Mammary epithelial cell (primary cell): ENCODE measurements at regions not wholly inside any gene's neighbourhood (a gene's known extent, or its start where the extent isn't known, plus 50 kb on each side); places are given as distances from the start of the nearest gene placed in this dataset.

Experiments used
- EZH2 ChIP-seq: IDR thresholded peaks from 2 replicates; pipeline ENCODE4 v1.6.1; 2012; ENCODE audit warnings: low read length, inconsistent platforms, borderline replicate concordance
- TF ChIP-seq, protein P1 (sequence below), 2 donors: IDR thresholded peaks in 1 of 2; conservative IDR thresholded peaks in 1 of 2; 2 replicates each; pipeline ENCODE4 v1.5.1; 2011 to 2012; ENCODE audit warnings: inconsistent platforms in 2 of 2, low read length in 2 of 2, mild to moderate bottlenecking in 2 of 2, control low read depth in 1 of 2, low read depth in 1 of 2; ENCODE audit not compliant: insufficient read depth in 1 of 2; ENCODE audit errors: extremely low read depth in 1 of 2

DNA sequence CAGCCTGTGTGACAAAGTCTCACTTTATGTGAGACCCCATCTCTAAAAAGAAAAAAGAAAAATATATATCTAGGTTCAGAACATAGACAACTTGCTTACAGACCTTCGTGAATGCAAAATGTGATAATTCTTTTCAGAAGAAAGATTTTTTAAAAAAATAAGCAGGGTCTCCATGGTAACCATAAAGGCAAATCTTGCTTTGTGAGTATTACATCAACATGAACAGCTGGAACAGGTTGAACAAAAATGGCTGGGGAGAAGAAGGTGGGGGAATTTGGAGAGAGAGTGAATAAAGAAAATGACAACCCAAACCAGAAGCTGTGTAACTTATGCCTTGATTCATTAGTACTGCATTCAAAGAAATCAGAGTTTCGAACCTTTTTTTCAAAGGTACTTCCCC is 125.2 kb upstream of the RAP2B start:
- TF ChIP-seq, protein P1, sequence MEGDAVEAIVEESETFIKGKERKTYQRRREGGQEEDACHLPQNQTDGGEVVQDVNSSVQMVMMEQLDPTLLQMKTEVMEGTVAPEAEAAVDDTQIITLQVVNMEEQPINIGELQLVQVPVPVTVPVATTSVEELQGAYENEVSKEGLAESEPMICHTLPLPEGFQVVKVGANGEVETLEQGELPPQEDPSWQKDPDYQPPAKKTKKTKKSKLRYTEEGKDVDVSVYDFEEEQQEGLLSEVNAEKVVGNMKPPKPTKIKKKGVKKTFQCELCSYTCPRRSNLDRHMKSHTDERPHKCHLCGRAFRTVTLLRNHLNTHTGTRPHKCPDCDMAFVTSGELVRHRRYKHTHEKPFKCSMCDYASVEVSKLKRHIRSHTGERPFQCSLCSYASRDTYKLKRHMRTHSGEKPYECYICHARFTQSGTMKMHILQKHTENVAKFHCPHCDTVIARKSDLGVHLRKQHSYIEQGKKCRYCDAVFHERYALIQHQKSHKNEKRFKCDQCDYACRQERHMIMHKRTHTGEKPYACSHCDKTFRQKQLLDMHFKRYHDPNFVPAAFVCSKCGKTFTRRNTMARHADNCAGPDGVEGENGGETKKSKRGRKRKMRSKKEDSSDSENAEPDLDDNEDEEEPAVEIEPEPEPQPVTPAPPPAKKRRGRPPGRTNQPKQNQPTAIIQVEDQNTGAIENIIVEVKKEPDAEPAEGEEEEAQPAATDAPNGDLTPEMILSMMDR (conservative IDR thresholded peaks at IDR 0.05 in 1 of 2, IDR thresholded peaks at IDR 0.05 in 1 of 2; ENCODE audit: extremely low read depth in 1 of 2, insufficient read depth in 1 of 2, low read depth in 1 of 2, low read length in 2 of 2) = no peak
- no peak for TF ChIP-seq EZH2
